ENCODE measurements at regions not wholly inside any gene's neighbourhood (a gene's known extent, or its start where the extent isn't known, plus 50 kb on each side); places are given as distances from the start of the nearest gene placed in this dataset.

GRCh38 chr3:170725285-170725731, 139.4 kb upstream of the SLC7A14 start:
- no peak for DNase-seq (ENCODE audit: low spot score)

DNA sequence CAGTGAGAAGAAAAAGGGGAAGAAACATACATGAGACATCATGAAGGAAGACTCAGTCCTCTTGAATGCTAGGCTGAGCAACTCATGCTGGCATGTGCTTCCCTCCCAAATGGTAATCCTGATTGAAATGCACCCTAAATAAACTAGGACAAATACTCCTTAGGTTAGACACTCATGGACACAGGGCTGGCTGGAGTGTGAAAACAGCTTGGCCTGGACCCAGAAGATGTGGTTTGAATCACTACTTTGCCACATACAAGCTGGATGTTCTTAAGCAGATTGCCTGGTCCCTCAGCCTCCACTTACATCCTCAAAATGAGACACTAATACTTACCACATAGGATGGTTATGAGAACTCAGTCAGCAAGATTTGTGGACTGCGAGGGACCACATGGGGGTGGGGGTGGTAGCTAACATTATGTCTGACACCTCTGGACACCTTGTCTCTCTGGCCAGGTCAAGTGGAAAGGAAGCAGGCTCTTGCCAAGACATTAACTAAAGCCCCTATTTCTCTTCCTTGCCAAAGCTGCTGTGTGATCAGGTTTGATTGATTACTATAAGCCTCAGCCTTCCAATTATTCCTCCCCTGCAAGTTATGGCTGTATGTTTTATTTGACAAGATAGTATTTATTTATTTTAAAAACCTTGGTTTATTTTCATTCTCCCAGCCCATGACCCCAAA, 138.9 kb upstream of the SLC7A14 start:
- Mint-ChIP-seq H3K27ac (ENCODE audit: unreplicated experiment) (no peak overlapping the region), H3K36me3 (ENCODE audit: low read depth, unreplicated experiment) (no peaks in the 10 kb centered on the region), H3K27me3 (ENCODE audit: unreplicated experiment) (no peaks in the 10 kb centered on the region), H3K9me3 (ENCODE audit: unreplicated experiment) (no peaks in the 10 kb centered on the region), H3K4me1 (ENCODE audit: unreplicated experiment) (no peaks in the 10 kb centered on the region), H3K4me3 (ENCODE audit: unreplicated experiment) (no peak overlapping the region)
- TF ChIP-seq CTCF (IDR thresholded peaks at IDR 0.05; ENCODE audit: unreplicated experiment), result no peak
- no peak for DNase-seq (ENCODE audit: low spot score)

More at GRCh38 chr3:170725285-170725731, 139.4 kb upstream of the SLC7A14 start:
- TF ChIP-seq CTCF (IDR thresholded peaks at IDR 0.05; ENCODE audit: unreplicated experiment), result no peak
- Mint-ChIP-seq H3K4me1 (ENCODE audit: unreplicated experiment) (no peaks in the 10 kb centered on the region), H3K36me3 (ENCODE audit: low read depth, unreplicated experiment) (no peaks in the 10 kb centered on the region), H3K27me3 (ENCODE audit: unreplicated experiment) (no peaks in the 10 kb centered on the region), H3K9me3 (ENCODE audit: unreplicated experiment) (no peaks in the 10 kb centered on the region), H3K27ac (ENCODE audit: unreplicated experiment) (no peak overlapping the region), H3K4me3 (ENCODE audit: unreplicated experiment) (no peak overlapping the region)

DNA sequence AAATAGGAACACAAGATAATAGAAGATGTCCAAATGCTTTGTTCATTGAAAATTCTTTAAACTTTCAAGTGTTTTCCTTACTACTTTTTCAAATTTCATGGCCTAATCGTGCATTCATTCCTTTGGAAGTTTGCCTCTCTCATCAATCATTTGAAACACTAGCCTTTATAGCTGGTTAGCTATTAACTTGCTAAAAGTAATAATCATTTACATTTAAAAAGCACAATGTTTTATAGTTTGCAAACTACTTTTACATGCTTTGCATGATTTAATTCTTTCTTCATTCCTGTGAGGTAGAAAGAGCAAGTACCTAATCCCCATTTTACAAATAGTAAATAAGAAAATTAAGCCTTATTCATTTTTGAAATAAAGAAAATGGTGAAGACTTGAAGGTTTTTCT, 137.4 kb upstream of the SLC7A14 start:
- no peak for TF ChIP-seq CTCF (IDR thresholded peaks at IDR 0.05; ENCODE audit: unreplicated experiment)
- Mint-ChIP-seq H3K4me1 (ENCODE audit: unreplicated experiment) (no peaks in the 10 kb centered on the region), H3K36me3 (ENCODE audit: low read depth, unreplicated experiment) (no peaks in the 10 kb centered on the region), H3K4me3 (ENCODE audit: unreplicated experiment) (no peak overlapping the region), H3K27ac (ENCODE audit: unreplicated experiment) (no peak overlapping the region), H3K27me3 (ENCODE audit: unreplicated experiment) (no peaks in the 10 kb centered on the region), H3K9me3 (ENCODE audit: unreplicated experiment) (no peaks in the 10 kb centered on the region)
- DNase-seq (ENCODE audit: low spot score), result no peak

- H3K27ac Mint-ChIP-seq (ENCODE audit: unreplicated experiment), result no peak overlapping the region
- no peaks in the 10 kb centered on the region for H3K27me3 Mint-ChIP-seq (ENCODE audit: unreplicated experiment)
- TF ChIP-seq CTCF (IDR thresholded peaks at IDR 0.05; ENCODE audit: unreplicated experiment), result no peak
- no peak for DNase-seq (ENCODE audit: low spot score)
- H3K9me3 Mint-ChIP-seq (ENCODE audit: unreplicated experiment), result no peaks in the 10 kb centered on the region
- no peaks in the 10 kb centered on the region for H3K4me1 Mint-ChIP-seq (ENCODE audit: unreplicated experiment)
- no peak overlapping the region for H3K4me3 Mint-ChIP-seq (ENCODE audit: unreplicated experiment)
- no peaks in the 10 kb centered on the region for H3K36me3 Mint-ChIP-seq (ENCODE audit: low read depth, unreplicated experiment)
Measured at GRCh38 chr3:170721563-170721962, 135.7 kb upstream of the SLC7A14 start.

- no peaks in the 10 kb centered on the region for H3K4me1 Mint-ChIP-seq (ENCODE audit: unreplicated experiment)
- no peak overlapping the region for H3K27ac Mint-ChIP-seq (ENCODE audit: unreplicated experiment)
- H3K36me3 Mint-ChIP-seq (ENCODE audit: low read depth, unreplicated experiment), result peaks cover 3% of the 10 kb centered on the region
- no peak overlapping the region for H3K4me3 Mint-ChIP-seq (ENCODE audit: unreplicated experiment)
- no peak for DNase-seq (ENCODE audit: low spot score)
- no peaks in the 10 kb centered on the region for H3K9me3 Mint-ChIP-seq (ENCODE audit: unreplicated experiment)
- H3K27me3 Mint-ChIP-seq (ENCODE audit: unreplicated experiment), result peaks cover 1% of the 10 kb centered on the region
- no peak for TF ChIP-seq CTCF (IDR thresholded peaks at IDR 0.05; ENCODE audit: unreplicated experiment)
Measured at GRCh38 chr3:170719300-170719699, 133.4 kb upstream of the SLC7A14 start.

All from endothelial cell (in vitro differentiated cells).